ENCODE measurements at regions not wholly inside any gene's neighbourhood (a gene's known extent, or its start where the extent isn't known, plus 50 kb on each side); places are given as distances from the start of the nearest gene placed in this dataset.

GRCh38 chrX:10741003-10741402, 120.6 kb upstream of the MID1 start:
- Histone ChIP-seq H3K36me3 (ENCODE audit: control insufficient read depth, insufficient read depth, low read length) (no peaks in the 10 kb centered on the region), H3K4me3 (ENCODE audit: low read depth, low read length) (no peak overlapping the region), H3K27me3 (ENCODE audit: control insufficient read depth, insufficient read depth, low read length) (no peaks in the 10 kb centered on the region)
- FAIRE-seq (no peak), DNase-seq (ENCODE audit: low read depth) (no peak)
- no peak for TF ChIP-seq CTCF (IDR thresholded peaks at IDR 0.05; ENCODE audit: insufficient read depth, low read length, severe bottlenecking)

- DNase-seq (ENCODE audit: low read depth) (no peak), FAIRE-seq (no peak)
- H3K4me3 ChIP-seq (ENCODE audit: low read depth, low read length) = no peak overlapping the region
- H3K36me3 ChIP-seq (ENCODE audit: control insufficient read depth, insufficient read depth, low read length) = no peaks in the 10 kb centered on the region
- no peaks in the 10 kb centered on the region for H3K27me3 ChIP-seq (ENCODE audit: control insufficient read depth, insufficient read depth, low read length)
- no peak for TF ChIP-seq CTCF (IDR thresholded peaks at IDR 0.05; ENCODE audit: insufficient read depth, low read length, severe bottlenecking)
Measured at GRCh38 chrX:10741550-10741949, 121.2 kb upstream of the MID1 start.

GRCh38 chrX:10743476-10743875, 123.1 kb upstream of the MID1 start:
- Histone ChIP-seq H3K4me3 (ENCODE audit: low read depth, low read length) (no peak overlapping the region), H3K27me3 (ENCODE audit: control insufficient read depth, insufficient read depth, low read length) (no peaks in the 10 kb centered on the region), H3K36me3 (ENCODE audit: control insufficient read depth, insufficient read depth, low read length) (no peaks in the 10 kb centered on the region)
- TF ChIP-seq CTCF (IDR thresholded peaks at IDR 0.05; ENCODE audit: insufficient read depth, low read length, severe bottlenecking) = no peak
- DNase-seq (ENCODE audit: low read depth) = no peak
- FAIRE-seq = no peak

GRCh38 chrX:10744007-10744406, 123.6 kb upstream of the MID1 start:
- H3K27me3 ChIP-seq (ENCODE audit: control insufficient read depth, insufficient read depth, low read length) = no peaks in the 10 kb centered on the region
- TF ChIP-seq CTCF (IDR thresholded peaks at IDR 0.05; ENCODE audit: insufficient read depth, low read length, severe bottlenecking) = no peak
- DNase-seq (ENCODE audit: low read depth) (peak; percentile 17), FAIRE-seq (no peak)
- H3K4me3 ChIP-seq (ENCODE audit: low read depth, low read length) = no peak overlapping the region
- H3K36me3 ChIP-seq (ENCODE audit: control insufficient read depth, insufficient read depth, low read length) = no peaks in the 10 kb centered on the region

DNA sequence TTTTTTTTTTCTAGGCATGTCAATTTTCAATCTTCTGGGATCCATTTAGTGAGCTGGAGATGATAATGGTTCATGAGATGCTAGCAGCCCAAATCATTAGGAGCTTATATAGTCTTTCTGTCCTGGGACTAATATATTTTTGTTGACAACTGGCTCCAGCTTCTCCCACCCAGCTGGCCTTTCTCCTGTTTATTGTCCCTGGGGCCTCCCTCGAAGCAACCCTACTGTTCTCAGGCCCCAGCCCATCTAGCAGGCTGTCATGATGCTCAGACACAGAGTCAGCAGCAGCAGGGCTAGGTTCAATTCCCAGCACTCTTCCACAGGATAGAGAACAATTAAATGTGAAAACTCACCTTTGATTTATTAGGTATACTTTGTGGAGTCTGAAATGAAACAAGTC, 127.6 kb upstream of the MID1 start:
- DNase-seq (ENCODE audit: low read depth) (no peak), FAIRE-seq (no peak)
- TF ChIP-seq CTCF (IDR thresholded peaks at IDR 0.05; ENCODE audit: insufficient read depth, low read length, severe bottlenecking) = no peak
- H3K36me3 ChIP-seq (ENCODE audit: control insufficient read depth, insufficient read depth, low read length) = no peaks in the 10 kb centered on the region
- H3K27me3 ChIP-seq (ENCODE audit: control insufficient read depth, insufficient read depth, low read length) = no peaks in the 10 kb centered on the region
- H3K4me3 ChIP-seq (ENCODE audit: low read depth, low read length) = no peak overlapping the region

DNA sequence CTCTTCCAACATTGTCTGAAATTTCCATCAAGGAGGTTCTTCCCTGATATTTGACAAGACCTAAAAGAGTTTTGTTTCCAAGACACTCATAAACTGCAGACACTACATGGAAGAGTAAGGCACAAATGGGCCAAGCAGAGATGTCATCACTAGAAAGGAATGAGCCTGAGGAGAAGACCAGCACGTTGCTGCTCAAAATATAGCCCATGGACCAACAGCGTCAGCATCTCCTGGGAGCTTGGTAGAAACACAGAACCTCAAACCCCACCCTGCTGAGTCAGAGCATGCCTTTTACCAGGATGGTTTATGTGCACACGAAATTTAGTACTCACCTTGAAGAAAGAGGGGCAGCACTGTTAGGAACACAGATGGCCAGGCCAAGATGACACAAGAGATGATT, 128.7 kb upstream of the MID1 start:
- DNase-seq (ENCODE audit: low read depth) (no peak), FAIRE-seq (no peak)
- TF ChIP-seq CTCF (IDR thresholded peaks at IDR 0.05; ENCODE audit: insufficient read depth, low read length, severe bottlenecking) = no peak
- H3K4me3 ChIP-seq (ENCODE audit: low read depth, low read length) = no peak overlapping the region
- no peaks in the 10 kb centered on the region for H3K36me3 ChIP-seq (ENCODE audit: control insufficient read depth, insufficient read depth, low read length)
- no peaks in the 10 kb centered on the region for H3K27me3 ChIP-seq (ENCODE audit: control insufficient read depth, insufficient read depth, low read length)

Measured in bronchial epithelial cell (primary cell).